Hepatocyte (in vitro differentiated cells): ENCODE measurements at regions not wholly inside any gene's neighbourhood (a gene's known extent, or its start where the extent isn't known, plus 50 kb on each side); places are given as distances from the start of the nearest gene placed in this dataset.

Experiments used
- DNase-seq: peaks from one replicate; pipeline ENCODE4 v3.0.0-alpha.2; 2016; ENCODE audit warnings: low spot score
- H2AFZ ChIP-seq: fragments of 200-600 bp; sonication (generic); 2 replicates; pipeline ENCODE4 v1.6.0; 2016; ENCODE audit warnings: antibody characterized with exemption, mild to moderate bottlenecking
- H3K27ac ChIP-seq: fragments of 200-600 bp; sonication (generic); 2 replicates; pipeline ENCODE4 v1.5.1; 2016; ENCODE audit warnings: mild to moderate bottlenecking
- H3K27me3 ChIP-seq: fragments of 200-600 bp; sonication (generic); 2 replicates; pipeline ENCODE4 v1.6.1; 2016
- H3K36me3 ChIP-seq: fragments of 200-600 bp; sonication (generic); replicated peaks from 2 replicates; pipeline ENCODE4 v1.5.1; 2016; ENCODE audit warnings: low read depth; ENCODE audit not compliant: insufficient read depth
- H3K4me1 ChIP-seq: fragments of 200-600 bp; sonication (generic); 2 replicates; pipeline ENCODE4 v1.5.1; 2016; ENCODE audit warnings: mild to moderate bottlenecking, moderate library complexity; ENCODE audit not compliant: insufficient read depth
- H3K4me2 ChIP-seq: fragments of 200-600 bp; sonication (generic); 2 replicates; pipeline ENCODE4 v1.6.0; 2016
- H3K4me3 ChIP-seq: fragments of 200-600 bp; sonication (generic); 2 replicates; pipeline ENCODE4 v1.5.1; 2016; ENCODE audit warnings: mild to moderate bottlenecking
- H3K79me2 ChIP-seq: fragments of 200-600 bp; sonication (generic); 2 replicates; pipeline ENCODE4 v1.6.0; 2017; ENCODE audit warnings: mild to moderate bottlenecking
- H3K9me2 ChIP-seq: fragments of 200-600 bp; sonication (generic); replicated peaks from 2 replicates; pipeline ENCODE4 v1.6.0; 2017; ENCODE audit warnings: mild to moderate bottlenecking; ENCODE audit not compliant: insufficient read depth
- H3K9me3 ChIP-seq: fragments of 200-600 bp; sonication (generic); 2 replicates; pipeline ENCODE4 v1.5.1; 2016; ENCODE audit warnings: low read depth, mild to moderate bottlenecking
- H4K20me1 ChIP-seq: fragments of 200-600 bp; sonication (generic); 2 replicates; pipeline ENCODE4 v1.6.0; 2016; ENCODE audit warnings: mild to moderate bottlenecking; ENCODE audit not compliant: insufficient read depth, poor library complexity, severe bottlenecking
- EZH2 ChIP-seq: fragments of 200-600 bp; sonication (generic); IDR thresholded peaks from 2 replicates; pipeline ENCODE4 v1.6.1; 2016; ENCODE audit warnings: antibody characterized with exemption, mild to moderate bottlenecking, borderline replicate concordance
- EZH2phosphoT487 ChIP-seq: fragments of 200-600 bp; sonication (generic); IDR thresholded peaks from one replicate; pipeline ENCODE4 v1.6.1; 2018; ENCODE audit warnings: antibody characterized with exemption, mild to moderate bottlenecking, low read depth, moderate library complexity; ENCODE audit not compliant: unreplicated experiment, severe bottlenecking
- WGBS: methylation state at CpG from one replicate; pipeline ENCODE4 v1.1.6; 2016; ENCODE audit warnings: low lambda C conversion rate; ENCODE audit errors: missing lambda C conversion rate; 5-methylcytosine and 5-hydroxymethylcytosine counted together
- TF ChIP-seq, protein P1 (sequence below): fragments of 200-600 bp; sonication (generic); IDR thresholded peaks from 2 replicates; pipeline ENCODE4 v1.5.1; 2016; ENCODE audit warnings: antibody characterized with exemption, mild to moderate bottlenecking; ENCODE audit not compliant: poor library complexity

GRCh38 chr15:77702211-77702957 is 69.7 kb upstream of the LINGO1 start:
- no peak overlapping the region for H3K4me3 ChIP-seq
- WGBS: 30% methylated on average over 5 of the region's 5 CpGs
- H3K36me3 ChIP-seq: no peaks in the 10 kb centered on the region
- no peak overlapping the region for H2AFZ ChIP-seq
- no peaks in the 10 kb centered on the region for H3K9me3 ChIP-seq
- H3K4me1 ChIP-seq: no peaks in the 10 kb centered on the region
- no peaks in the 10 kb centered on the region for H3K27me3 ChIP-seq
- no peak overlapping the region for H3K4me2 ChIP-seq
- H4K20me1 ChIP-seq: no peaks in the 10 kb centered on the region
- no peaks in the 10 kb centered on the region for H3K79me2 ChIP-seq
- no peaks in the 10 kb centered on the region for H3K9me2 ChIP-seq
- H3K27ac ChIP-seq: no peak overlapping the region
- peak; percentile 77 for DNase-seq
- TF ChIP-seq EZH2: no peak
- TF ChIP-seq EZH2phosphoT487: no peak
- TF ChIP-seq, protein P1, sequence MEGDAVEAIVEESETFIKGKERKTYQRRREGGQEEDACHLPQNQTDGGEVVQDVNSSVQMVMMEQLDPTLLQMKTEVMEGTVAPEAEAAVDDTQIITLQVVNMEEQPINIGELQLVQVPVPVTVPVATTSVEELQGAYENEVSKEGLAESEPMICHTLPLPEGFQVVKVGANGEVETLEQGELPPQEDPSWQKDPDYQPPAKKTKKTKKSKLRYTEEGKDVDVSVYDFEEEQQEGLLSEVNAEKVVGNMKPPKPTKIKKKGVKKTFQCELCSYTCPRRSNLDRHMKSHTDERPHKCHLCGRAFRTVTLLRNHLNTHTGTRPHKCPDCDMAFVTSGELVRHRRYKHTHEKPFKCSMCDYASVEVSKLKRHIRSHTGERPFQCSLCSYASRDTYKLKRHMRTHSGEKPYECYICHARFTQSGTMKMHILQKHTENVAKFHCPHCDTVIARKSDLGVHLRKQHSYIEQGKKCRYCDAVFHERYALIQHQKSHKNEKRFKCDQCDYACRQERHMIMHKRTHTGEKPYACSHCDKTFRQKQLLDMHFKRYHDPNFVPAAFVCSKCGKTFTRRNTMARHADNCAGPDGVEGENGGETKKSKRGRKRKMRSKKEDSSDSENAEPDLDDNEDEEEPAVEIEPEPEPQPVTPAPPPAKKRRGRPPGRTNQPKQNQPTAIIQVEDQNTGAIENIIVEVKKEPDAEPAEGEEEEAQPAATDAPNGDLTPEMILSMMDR: no peak

- H3K27ac ChIP-seq: no peak overlapping the region
- no peaks in the 10 kb centered on the region for H4K20me1 ChIP-seq
- H3K27me3 ChIP-seq: no peaks in the 10 kb centered on the region
- 78% methylated on average over 10 of the region's 10 CpGs for WGBS
- no peak overlapping the region for H3K4me3 ChIP-seq
- TF ChIP-seq EZH2phosphoT487 (no peak), EZH2 (no peak)
- TF ChIP-seq, protein P1: no peak
- H2AFZ ChIP-seq: no peak overlapping the region
- no peaks in the 10 kb centered on the region for H3K79me2 ChIP-seq
- no peaks in the 10 kb centered on the region for H3K4me1 ChIP-seq
- H3K9me3 ChIP-seq: no peaks in the 10 kb centered on the region
- no peak overlapping the region for H3K4me2 ChIP-seq
- no peaks in the 10 kb centered on the region for H3K36me3 ChIP-seq
- H3K9me2 ChIP-seq: no peaks in the 10 kb centered on the region
- no peak for DNase-seq
These were observed 65.8 kb upstream of the LINGO1 start for GRCh38 chr15:77698481-77698880.

DNA sequence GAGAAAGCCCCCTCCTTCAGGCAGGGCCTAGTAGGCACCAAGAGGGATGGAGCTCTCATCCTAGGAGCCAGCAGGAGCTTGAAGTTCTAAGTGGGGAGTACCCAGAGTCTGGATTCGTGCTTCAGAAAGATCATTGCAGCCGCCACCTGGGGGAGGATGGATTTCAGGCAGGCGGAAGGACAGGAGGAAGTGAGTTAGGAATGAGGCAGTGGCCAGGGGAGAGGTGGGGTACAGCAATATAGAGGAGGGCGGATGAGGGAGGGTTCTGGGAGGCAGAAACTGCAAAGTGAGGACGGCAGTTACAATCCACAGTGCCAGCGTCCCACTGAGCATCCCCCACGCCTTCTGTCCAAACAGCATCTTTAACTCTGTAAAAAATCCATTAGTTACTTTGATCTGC is 65.2 kb upstream of the LINGO1 start:
- no peak overlapping the region for H2AFZ ChIP-seq
- WGBS: 59% methylated on average over 7 of the region's 7 CpGs

More for the DNA sequence above, 65.2 kb upstream of the LINGO1 start:
- Histone ChIP-seq H3K4me1 (no peaks in the 10 kb centered on the region), H3K27ac (no peak overlapping the region), H3K4me3 (no peak overlapping the region), H3K27me3 (no peaks in the 10 kb centered on the region), H3K36me3 (no peaks in the 10 kb centered on the region), H3K9me3 (no peaks in the 10 kb centered on the region), H3K79me2 (no peaks in the 10 kb centered on the region), H3K4me2 (no peak overlapping the region), H4K20me1 (no peaks in the 10 kb centered on the region), H3K9me2 (no peaks in the 10 kb centered on the region)
- no peak for DNase-seq
- TF ChIP-seq, protein P1: no peak
- TF ChIP-seq EZH2: no peak
- TF ChIP-seq EZH2phosphoT487: no peak
